ENCODE measurements at regions not wholly inside any gene's neighbourhood (a gene's known extent, or its start where the extent isn't known, plus 50 kb on each side); places are given as distances from the start of the nearest gene placed in this dataset.

- H3K4me1 ChIP-seq (ENCODE audit: control insufficient read depth, insufficient read depth, low read length) = peaks cover 5% of the 10 kb centered on the region
- H3K27ac ChIP-seq (ENCODE audit: insufficient read depth, low read depth, low read length, poor library complexity, severe bottlenecking) = no peak overlapping the region
- no peaks in the 10 kb centered on the region for H3K9me3 ChIP-seq (ENCODE audit: control insufficient read depth, low read length)
- 90 to 91% methylated on average over 5 to 7 of the region's 7 CpGs for WGBS, 2 experiments
- no peaks in the 10 kb centered on the region for H3K27me3 ChIP-seq (ENCODE audit: control insufficient read depth, insufficient read depth, low read length, poor library complexity, severe bottlenecking)
- no peak overlapping the region for H3K4me3 ChIP-seq (ENCODE audit: insufficient read depth, low read depth, low read length)
- H3K36me3 ChIP-seq (ENCODE audit: control insufficient read depth, insufficient read depth, low read length) = no peaks in the 10 kb centered on the region
Measured at GRCh38 chr6:14948586-14949245, 297.2 kb upstream of the JARID2 start.

GRCh38 chr6:14950103-14950969, 295.5 kb upstream of the JARID2 start:
- Histone ChIP-seq H3K27ac (ENCODE audit: insufficient read depth, low read depth, low read length, poor library complexity, severe bottlenecking) (no peak overlapping the region), H3K36me3 (ENCODE audit: control insufficient read depth, insufficient read depth, low read length) (no peaks in the 10 kb centered on the region), H3K4me1 (ENCODE audit: control insufficient read depth, insufficient read depth, low read length) (peaks cover 5% of the 10 kb centered on the region), H3K27me3 (ENCODE audit: control insufficient read depth, insufficient read depth, low read length, poor library complexity, severe bottlenecking) (no peaks in the 10 kb centered on the region), H3K9me3 (ENCODE audit: control insufficient read depth, low read length) (no peaks in the 10 kb centered on the region), H3K4me3 (ENCODE audit: insufficient read depth, low read depth, low read length) (no peak overlapping the region)
- WGBS, 2 experiments = 92% methylated on average over 4 of the region's 4 CpGs

- 66 to 70% methylated on average over 2 of the region's 2 CpGs for WGBS, 2 experiments
Measured at GRCh38 chr6:14950970-14951276, 294.9 kb upstream of the JARID2 start.

GRCh38 chr6:14951704-14952103, 294.2 kb upstream of the JARID2 start:
- H3K27ac ChIP-seq (ENCODE audit: insufficient read depth, low read depth, low read length, poor library complexity, severe bottlenecking) = no peak overlapping the region
- peaks cover 5% of the 10 kb centered on the region for H3K4me1 ChIP-seq (ENCODE audit: control insufficient read depth, insufficient read depth, low read length)
- no peaks in the 10 kb centered on the region for H3K9me3 ChIP-seq (ENCODE audit: control insufficient read depth, low read length)
- H3K36me3 ChIP-seq (ENCODE audit: control insufficient read depth, insufficient read depth, low read length) = no peaks in the 10 kb centered on the region
- 43 to 54% methylated on average over 1 of the region's 1 CpG for WGBS, 2 experiments
- H3K27me3 ChIP-seq (ENCODE audit: control insufficient read depth, insufficient read depth, low read length, poor library complexity, severe bottlenecking) = no peaks in the 10 kb centered on the region
- H3K4me3 ChIP-seq (ENCODE audit: insufficient read depth, low read depth, low read length) = no peak overlapping the region

More at GRCh38 chr6:14950970-14951276, 294.9 kb upstream of the JARID2 start:
- Histone ChIP-seq H3K36me3 (ENCODE audit: control insufficient read depth, insufficient read depth, low read length) (no peaks in the 10 kb centered on the region), H3K27ac (ENCODE audit: insufficient read depth, low read depth, low read length, poor library complexity, severe bottlenecking) (no peak overlapping the region), H3K4me1 (ENCODE audit: control insufficient read depth, insufficient read depth, low read length) (peaks cover 5% of the 10 kb centered on the region), H3K27me3 (ENCODE audit: control insufficient read depth, insufficient read depth, low read length, poor library complexity, severe bottlenecking) (no peaks in the 10 kb centered on the region), H3K9me3 (ENCODE audit: control insufficient read depth, low read length) (no peaks in the 10 kb centered on the region), H3K4me3 (ENCODE audit: insufficient read depth, low read depth, low read length) (no peak overlapping the region)

GRCh38 chr6:14953836-14954235, 292.0 kb upstream of the JARID2 start:
- Histone ChIP-seq H3K27me3 (ENCODE audit: control insufficient read depth, insufficient read depth, low read length, poor library complexity, severe bottlenecking) (no peaks in the 10 kb centered on the region), H3K9me3 (ENCODE audit: control insufficient read depth, low read length) (no peaks in the 10 kb centered on the region), H3K27ac (ENCODE audit: insufficient read depth, low read depth, low read length, poor library complexity, severe bottlenecking) (no peak overlapping the region), H3K36me3 (ENCODE audit: control insufficient read depth, insufficient read depth, low read length) (no peaks in the 10 kb centered on the region), H3K4me3 (ENCODE audit: insufficient read depth, low read depth, low read length) (no peak overlapping the region), H3K4me1 (ENCODE audit: control insufficient read depth, insufficient read depth, low read length) (peaks cover 5% of the 10 kb centered on the region)
- 94 to 97% methylated on average over 6 of the region's 6 CpGs for WGBS, 2 experiments

GRCh38 chr6:14957355-14958059, 288.4 kb upstream of the JARID2 start:
- Histone ChIP-seq H3K36me3 (ENCODE audit: control insufficient read depth, insufficient read depth, low read length) (no peaks in the 10 kb centered on the region), H3K4me3 (ENCODE audit: insufficient read depth, low read depth, low read length) (no peak overlapping the region), H3K9me3 (ENCODE audit: control insufficient read depth, low read length) (no peaks in the 10 kb centered on the region), H3K27ac (ENCODE audit: insufficient read depth, low read depth, low read length, poor library complexity, severe bottlenecking) (no peak overlapping the region), H3K4me1 (ENCODE audit: control insufficient read depth, insufficient read depth, low read length) (no peaks in the 10 kb centered on the region), H3K27me3 (ENCODE audit: control insufficient read depth, insufficient read depth, low read length, poor library complexity, severe bottlenecking) (no peaks in the 10 kb centered on the region)
- 89 to 91% methylated on average over 7 of the region's 7 CpGs for WGBS, 2 experiments

- no peaks in the 10 kb centered on the region for H3K4me1 ChIP-seq (ENCODE audit: control insufficient read depth, insufficient read depth, low read length)
- H3K27ac ChIP-seq (ENCODE audit: insufficient read depth, low read depth, low read length, poor library complexity, severe bottlenecking) = no peak overlapping the region
- no peak overlapping the region for H3K4me3 ChIP-seq (ENCODE audit: insufficient read depth, low read depth, low read length)
- no peaks in the 10 kb centered on the region for H3K27me3 ChIP-seq (ENCODE audit: control insufficient read depth, insufficient read depth, low read length, poor library complexity, severe bottlenecking)
- WGBS, 2 experiments = 91 to 92% methylated on average over 6 of the region's 6 CpGs
- H3K36me3 ChIP-seq (ENCODE audit: control insufficient read depth, insufficient read depth, low read length) = no peaks in the 10 kb centered on the region
- no peaks in the 10 kb centered on the region for H3K9me3 ChIP-seq (ENCODE audit: control insufficient read depth, low read length)
Measured at GRCh38 chr6:14959324-14959885, 286.5 kb upstream of the JARID2 start.

GRCh38 chr6:14964556-14965270, 281.2 kb upstream of the JARID2 start:
- no peak overlapping the region for H3K4me3 ChIP-seq (ENCODE audit: insufficient read depth, low read depth, low read length)
- no peaks in the 10 kb centered on the region for H3K9me3 ChIP-seq (ENCODE audit: control insufficient read depth, low read length)
- no peak overlapping the region for H3K27ac ChIP-seq (ENCODE audit: insufficient read depth, low read depth, low read length, poor library complexity, severe bottlenecking)
- no peaks in the 10 kb centered on the region for H3K27me3 ChIP-seq (ENCODE audit: control insufficient read depth, insufficient read depth, low read length, poor library complexity, severe bottlenecking)
- H3K4me1 ChIP-seq (ENCODE audit: control insufficient read depth, insufficient read depth, low read length) = peaks cover 3% of the 10 kb centered on the region
- 74 to 82% methylated on average over 11 of the region's 11 CpGs for WGBS, 2 experiments
- no peaks in the 10 kb centered on the region for H3K36me3 ChIP-seq (ENCODE audit: control insufficient read depth, insufficient read depth, low read length)

GRCh38 chr6:14965424-14966075, 280.3 kb upstream of the JARID2 start:
- H3K27ac ChIP-seq (ENCODE audit: insufficient read depth, low read depth, low read length, poor library complexity, severe bottlenecking) = no peak overlapping the region
- WGBS, 2 experiments = 75 to 77% methylated on average over 10 of the region's 10 CpGs

More at GRCh38 chr6:14965424-14966075, 280.3 kb upstream of the JARID2 start:
- Histone ChIP-seq H3K36me3 (ENCODE audit: control insufficient read depth, insufficient read depth, low read length) (no peaks in the 10 kb centered on the region), H3K27me3 (ENCODE audit: control insufficient read depth, insufficient read depth, low read length, poor library complexity, severe bottlenecking) (no peaks in the 10 kb centered on the region), H3K4me1 (ENCODE audit: control insufficient read depth, insufficient read depth, low read length) (peaks cover 3% of the 10 kb centered on the region), H3K4me3 (ENCODE audit: insufficient read depth, low read depth, low read length) (no peak overlapping the region), H3K9me3 (ENCODE audit: control insufficient read depth, low read length) (no peaks in the 10 kb centered on the region)
